ENCODE measurements at regions not wholly inside any gene's neighbourhood (a gene's known extent, or its start where the extent isn't known, plus 50 kb on each side); places are given as distances from the start of the nearest gene placed in this dataset.
"Not testable (repeated sequence)": the region's sequence is repeated elsewhere in the genome, so short reads cannot be mapped to it uniquely, and the experiment has no call there.

DNA sequence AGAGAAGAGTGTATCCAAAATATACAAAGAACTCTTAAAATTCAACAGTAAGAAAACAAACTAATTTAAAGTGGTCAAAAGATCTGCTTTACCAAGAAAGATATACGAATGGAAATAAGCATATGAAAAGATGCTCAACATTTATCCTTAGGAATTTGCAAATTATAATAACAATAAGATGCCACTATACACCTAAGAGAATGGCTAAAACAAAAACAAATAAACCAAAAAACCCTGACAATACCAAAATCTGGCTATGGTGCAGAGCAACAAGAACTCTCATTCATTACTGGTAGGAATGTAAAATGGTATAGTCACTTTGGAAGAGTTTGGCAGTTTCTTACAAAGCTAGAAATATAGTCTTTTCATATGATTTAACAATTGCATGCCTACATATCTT, 545.7 kb upstream of the AGA start:
- no peak for DNase-seq (ENCODE audit: extremely low spot score, insufficient read length, low read depth)
- no peak for FAIRE-seq

DNA sequence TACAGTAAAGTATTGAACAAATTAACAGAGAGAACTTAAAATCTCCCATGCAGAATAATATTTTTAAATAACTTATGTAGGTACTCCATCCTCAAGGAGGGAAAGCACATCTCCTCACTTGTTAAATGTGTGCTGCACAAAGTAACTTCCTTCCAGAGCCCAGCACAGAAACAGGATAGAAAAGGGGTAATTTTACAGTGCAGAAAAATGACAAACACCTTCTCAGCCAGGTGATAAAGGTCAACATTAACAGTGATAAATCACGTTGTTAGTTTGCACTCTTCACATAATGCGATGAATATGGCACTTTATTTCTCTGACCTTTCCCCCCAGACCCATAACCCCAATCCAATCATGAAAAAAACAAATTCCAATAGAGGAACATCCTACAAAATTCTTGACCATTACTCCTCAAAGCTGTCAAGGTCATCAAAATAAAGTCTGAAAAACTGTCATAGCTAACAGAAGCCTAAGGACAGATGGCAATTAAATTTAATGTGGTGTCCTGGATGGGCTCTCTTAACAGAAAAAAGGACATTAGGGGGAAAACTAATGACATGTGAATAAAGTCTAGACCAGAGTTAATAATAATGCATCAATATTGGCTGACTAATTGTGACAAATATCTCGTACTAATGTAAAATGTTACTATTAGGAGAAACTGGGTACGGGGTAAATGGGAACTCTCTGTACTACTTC, 547.4 kb upstream of the AGA start:
- DNase-seq (ENCODE audit: extremely low spot score, insufficient read length, low read depth) (no peak), FAIRE-seq (no peak)

DNA sequence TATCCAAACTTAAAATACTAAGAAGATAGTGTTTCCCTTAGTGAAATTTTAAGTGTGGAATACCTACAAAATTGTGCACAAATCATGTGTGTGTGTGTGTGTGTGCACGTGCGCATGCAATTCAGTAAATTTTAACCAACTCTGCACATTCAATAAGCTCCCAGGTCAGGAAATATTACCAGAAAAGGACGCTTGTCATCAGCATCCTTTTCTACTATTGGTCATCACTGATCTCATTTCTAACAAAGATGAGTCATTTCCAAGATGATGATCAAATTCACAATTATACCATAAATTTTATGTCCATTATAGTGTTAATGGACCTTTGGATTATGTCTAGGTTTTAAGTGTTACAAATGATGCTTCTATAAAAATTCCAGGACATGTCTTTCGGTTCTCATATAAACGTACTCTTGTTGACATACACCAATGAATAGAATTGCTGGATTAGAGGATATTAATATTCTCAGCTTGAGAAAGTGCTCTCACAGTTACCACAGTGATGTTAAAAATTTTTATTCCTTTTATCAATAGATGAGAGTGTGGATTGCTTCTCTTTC, 560.9 kb upstream of the AGA start:
- DNase-seq (ENCODE audit: extremely low spot score, insufficient read length, low read depth) (no peak), FAIRE-seq (no peak)

DNA sequence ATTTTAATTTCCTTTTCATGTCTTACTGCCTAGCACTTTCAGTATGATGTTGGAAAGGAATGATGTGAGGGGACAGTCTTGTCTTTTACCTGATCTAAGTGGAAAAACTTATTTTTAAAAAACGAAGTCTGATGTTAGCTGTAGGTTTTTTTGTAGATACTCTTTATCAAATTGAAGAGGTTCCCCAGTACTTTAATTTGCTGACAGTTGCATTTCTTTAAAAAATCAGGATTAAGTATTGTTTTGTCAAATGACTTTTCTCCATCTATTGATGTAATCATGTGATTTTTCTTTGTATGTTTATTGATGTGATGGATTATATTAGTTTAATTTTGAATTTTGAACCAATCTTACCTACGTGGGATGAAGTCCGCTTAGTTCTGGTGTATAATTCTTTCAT, 568.4 kb upstream of the AGA start:
- no peak for DNase-seq (ENCODE audit: extremely low spot score, insufficient read length, low read depth)
- no peak for FAIRE-seq

DNA sequence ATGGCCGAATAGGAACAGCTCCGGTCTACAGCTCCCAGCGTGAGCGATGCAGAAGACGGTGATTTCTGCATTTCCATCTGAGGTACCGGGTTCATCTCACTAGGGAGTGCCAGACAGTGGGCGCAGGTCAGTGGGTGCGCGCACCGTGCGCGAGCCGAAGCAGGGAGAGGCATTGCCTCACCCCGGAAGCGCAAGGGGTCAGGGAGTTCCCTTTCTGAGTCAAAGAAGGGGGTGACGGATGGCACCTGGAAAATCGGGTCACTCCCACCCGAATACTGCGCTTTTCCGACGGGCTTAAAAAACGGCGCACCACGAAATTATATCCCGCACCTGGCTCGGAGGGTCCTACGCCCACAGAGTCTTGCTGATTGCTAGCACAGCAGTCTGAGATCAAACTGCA, 572.8 kb upstream of the AGA start:
- not testable (repeated sequence) for FAIRE-seq; DNase-seq (ENCODE audit: extremely low spot score, insufficient read length, low read depth)

DNA sequence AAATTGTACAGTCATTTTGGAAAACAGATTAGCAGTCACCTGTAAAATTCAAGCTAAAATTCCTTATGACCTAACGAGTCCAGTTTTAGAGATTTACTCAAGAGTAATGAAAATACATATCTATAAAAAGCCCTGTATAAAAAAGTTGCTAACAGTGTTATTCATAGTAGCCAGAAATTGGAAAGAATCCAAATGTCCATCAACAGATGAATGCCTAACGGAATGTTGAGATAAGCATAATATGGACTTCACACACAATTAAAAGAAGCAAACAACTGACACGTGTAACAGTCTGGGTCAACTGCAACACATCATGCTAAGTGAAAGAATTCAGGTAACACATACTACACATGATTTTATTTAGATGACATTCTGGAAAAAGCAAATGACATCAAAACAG, 584.8 kb upstream of the AGA start:
- FAIRE-seq: no peak

DNA sequence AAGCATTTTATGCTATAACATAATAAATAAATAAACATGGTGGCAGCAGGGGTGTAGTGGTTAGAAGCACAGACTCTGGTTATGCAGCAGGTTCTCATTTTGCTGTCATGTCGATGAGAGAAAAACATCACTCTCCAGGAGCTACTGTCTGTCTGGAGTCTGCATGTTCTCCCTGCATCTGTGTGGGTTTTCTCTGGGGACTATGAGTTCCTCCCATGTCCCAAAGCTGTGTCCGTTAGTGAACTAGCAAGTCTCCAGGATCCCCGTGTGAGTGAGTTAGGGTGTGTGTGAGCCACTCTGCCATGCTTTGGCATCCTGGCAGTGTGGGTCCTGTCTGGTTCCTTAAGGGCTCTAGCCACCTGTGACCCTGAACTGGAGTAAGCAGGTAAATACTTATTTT, 585.6 kb upstream of the AGA start:
- DNase-seq (ENCODE audit: extremely low spot score, insufficient read length, low read depth): no peak

More for the DNA sequence above, 584.8 kb upstream of the AGA start:
- DNase-seq (ENCODE audit: extremely low spot score, insufficient read length, low read depth): no peak

DNA sequence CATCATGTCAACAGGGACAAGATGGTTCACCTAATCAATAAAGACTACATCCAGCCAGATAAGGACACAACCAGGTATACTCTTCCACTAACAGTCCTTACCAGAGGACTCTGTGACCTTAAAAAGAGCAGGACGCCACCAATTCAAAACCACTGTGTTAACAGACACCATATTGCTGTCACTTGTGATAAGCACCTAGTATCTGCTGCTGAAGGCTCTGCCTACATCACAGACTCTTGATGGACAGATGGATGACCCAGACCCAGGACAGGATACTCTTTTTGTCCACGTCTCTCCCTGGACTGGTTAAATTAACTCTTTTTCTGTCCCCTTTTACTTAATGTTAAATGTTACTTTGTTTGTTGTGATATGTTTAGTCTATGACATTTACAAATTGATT, 586.2 kb upstream of the AGA start:
- DNase-seq (ENCODE audit: extremely low spot score, insufficient read length, low read depth): no peak
- no peak for FAIRE-seq

More for the DNA sequence above, 585.6 kb upstream of the AGA start:
- FAIRE-seq: no peak

DNA sequence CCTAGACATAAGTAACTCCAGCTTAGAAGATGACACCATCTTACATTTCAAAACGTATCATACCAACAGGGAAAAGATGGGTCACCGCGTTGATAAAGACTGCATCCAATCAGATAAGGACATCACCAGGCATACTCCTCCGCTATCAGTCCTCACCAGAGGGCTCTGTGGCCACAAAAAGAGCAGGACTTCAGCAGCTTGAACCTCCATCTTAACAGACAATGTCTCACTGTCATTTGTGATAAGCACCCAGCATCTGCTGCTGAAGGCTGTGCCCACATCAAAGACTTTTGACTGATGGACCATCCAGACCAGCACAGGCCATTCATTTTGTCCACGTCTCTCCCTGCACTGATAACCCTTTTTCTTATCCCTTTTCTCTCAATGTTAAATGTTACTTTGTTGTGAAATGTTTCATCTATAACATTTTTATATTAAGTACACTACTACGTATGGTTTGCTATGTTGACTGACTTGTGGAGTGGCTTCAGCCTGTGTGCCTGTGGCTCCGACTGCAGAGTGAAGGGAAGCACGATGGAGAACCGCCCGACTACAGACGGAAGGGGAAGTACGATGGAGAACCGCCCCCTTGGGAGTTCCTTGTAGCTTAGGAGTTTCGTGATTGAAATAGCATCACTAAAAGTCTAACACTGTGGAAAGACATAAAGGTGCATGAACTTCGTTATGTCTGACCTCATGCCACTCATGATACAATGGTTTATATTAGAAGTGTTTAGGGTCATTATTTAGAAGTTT, 595.4 kb upstream of the AGA start:
- no peak for DNase-seq (ENCODE audit: extremely low spot score, insufficient read length, low read depth)
- FAIRE-seq: no peak

DNA sequence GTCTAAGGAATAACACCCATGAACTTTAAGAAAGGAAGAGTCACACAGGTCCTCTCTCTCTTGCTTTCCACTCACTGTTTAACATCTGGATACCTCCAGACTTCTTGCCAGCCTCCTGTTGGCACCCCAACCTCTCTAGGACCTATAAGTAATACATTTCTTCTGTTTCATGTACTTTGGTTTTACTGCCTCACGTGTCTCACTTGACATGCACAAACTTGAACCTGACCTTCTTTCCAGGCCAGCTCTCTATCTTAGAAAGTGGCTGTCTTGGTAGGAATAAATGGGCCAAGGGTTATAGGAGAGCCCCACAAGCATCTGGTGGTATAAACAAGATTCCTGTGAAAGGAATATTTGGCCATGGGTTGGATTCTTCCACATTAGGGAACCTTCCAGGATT, 614.8 kb upstream of the AGA start:
- DNase-seq (ENCODE audit: extremely low spot score, insufficient read length, low read depth) (no peak), FAIRE-seq (no peak)

DNA sequence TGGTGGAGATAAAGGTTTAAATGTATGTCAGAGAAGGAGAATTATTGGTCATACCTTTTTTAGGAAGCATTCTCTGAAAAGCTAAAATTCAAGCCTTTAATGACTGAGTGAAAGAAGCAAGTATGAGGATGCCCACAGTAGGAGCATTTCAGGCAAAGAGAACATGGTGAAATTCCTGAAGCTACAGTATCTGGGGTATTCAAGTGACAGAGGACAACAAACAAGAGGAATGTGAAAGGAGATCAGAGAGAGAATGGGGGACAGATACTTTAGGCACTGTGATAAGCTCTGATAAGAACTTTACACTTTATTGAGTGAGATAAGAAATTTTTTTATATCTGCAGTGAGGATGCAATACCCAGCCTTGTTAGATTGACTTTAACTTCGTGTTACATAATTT, 621.3 kb upstream of the AGA start:
- DNase-seq (ENCODE audit: extremely low spot score, insufficient read length, low read depth) (no peak), FAIRE-seq (no peak)

DNA sequence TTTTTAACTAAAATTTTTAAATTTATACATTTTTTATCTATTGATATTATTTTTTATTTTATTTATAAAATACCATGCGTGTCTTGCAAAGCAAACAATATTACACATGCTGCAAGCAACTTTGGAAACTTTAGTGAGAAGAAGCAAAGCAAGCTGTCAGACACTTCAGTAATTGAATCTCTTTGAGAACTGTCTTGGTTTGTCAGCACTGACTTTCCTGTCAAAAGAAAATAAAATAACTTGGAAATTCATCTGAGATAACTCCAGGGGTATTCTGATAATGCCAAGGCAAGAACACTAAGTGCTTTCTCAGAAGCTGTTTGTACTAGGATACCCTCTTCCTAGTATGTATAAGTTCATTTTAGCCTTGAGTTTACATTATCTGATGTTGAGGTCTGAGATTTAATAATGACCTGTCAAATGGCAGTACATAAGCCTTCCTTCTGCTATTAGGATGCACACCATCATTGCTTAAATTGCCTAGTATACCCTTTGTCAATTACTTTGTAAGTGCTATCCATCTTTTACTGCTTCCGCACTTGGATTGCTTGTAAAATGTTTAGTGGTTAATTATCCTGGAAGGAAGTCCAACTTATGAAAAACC, 624.2 kb upstream of the AGA start:
- DNase-seq (ENCODE audit: extremely low spot score, insufficient read length, low read depth): no peak
- FAIRE-seq: no peak

DNA sequence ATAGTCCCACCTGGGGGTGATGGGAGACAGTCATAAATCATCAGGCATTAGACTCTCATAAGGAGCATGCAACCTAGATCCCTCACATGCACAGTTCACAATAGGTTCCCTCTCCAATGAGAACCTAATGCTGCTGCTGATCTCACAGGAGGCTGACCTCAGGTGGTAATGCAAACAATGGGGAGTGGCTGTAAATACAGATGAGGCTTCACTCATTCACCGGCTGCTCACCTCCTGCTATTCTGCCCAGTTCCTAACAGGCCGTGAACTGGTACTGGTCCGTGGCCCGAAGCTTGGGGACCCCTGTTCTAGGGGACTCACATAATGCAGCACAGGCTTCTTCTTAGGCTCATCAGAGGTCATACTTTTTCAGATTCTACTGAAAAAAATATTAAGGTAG, 625.9 kb upstream of the AGA start:
- DNase-seq (ENCODE audit: extremely low spot score, insufficient read length, low read depth): no peak
- no peak for FAIRE-seq

DNA sequence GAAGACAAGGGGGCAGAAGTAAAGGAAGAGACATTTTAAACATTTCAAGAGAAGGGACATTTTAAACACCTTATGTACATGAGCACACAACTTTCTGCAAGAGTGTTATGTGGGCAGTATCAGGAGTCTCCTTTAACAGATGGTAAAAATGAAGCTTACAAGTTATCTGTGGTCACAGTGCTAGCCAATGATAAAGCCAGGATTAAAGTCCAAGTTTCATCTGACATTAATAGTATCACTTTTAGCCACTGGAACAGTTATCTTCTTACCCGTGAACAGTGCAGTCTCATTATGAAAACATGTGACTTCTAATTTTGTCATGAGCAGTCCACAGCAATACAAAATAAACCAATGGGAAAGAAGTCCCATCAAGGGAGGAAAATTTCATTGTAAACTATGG, 627.9 kb upstream of the AGA start:
- FAIRE-seq: no peak
- no peak for DNase-seq (ENCODE audit: extremely low spot score, insufficient read length, low read depth)

DNA sequence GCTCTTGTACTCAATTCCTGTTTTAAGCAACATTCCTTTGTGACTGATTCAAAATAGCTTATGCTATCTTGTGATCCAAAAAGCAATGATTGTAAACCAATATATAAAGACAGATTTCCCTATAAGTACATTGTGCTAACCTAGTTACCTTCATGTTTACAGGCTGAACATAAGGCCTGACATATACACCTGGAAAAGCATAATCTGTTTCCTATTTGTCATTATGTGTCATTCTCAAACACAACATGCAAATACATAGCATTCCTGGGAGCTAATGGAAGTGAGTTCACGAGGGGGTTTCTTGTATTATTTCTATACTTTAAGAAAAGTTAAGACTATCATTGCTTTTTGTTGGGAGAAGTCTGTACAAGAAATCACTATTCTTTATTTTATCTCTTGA, 638.1 kb upstream of the AGA start:
- no peak for DNase-seq (ENCODE audit: extremely low spot score, insufficient read length, low read depth)
- no peak for FAIRE-seq

DNA sequence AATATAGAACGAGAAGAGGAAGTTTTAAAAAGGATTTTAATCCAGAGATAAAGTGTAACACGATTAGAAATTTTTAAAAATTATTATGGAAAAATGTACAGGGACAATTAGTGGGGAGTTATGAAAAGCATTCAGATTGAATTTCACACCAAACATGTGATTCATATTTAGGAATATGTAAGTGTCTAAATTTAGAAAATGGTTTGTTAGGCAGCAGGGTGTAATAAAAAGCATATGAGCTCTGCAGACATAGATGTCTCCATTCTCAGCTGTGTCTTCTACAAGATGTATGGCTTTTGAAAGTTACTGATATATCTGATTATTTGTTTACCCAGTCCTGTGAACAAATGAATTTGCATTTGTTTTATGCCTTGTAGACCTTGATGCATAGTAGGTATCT, 638.9 kb upstream of the AGA start:
- DNase-seq (ENCODE audit: extremely low spot score, insufficient read length, low read depth) (no peak), FAIRE-seq (no peak)

DNA sequence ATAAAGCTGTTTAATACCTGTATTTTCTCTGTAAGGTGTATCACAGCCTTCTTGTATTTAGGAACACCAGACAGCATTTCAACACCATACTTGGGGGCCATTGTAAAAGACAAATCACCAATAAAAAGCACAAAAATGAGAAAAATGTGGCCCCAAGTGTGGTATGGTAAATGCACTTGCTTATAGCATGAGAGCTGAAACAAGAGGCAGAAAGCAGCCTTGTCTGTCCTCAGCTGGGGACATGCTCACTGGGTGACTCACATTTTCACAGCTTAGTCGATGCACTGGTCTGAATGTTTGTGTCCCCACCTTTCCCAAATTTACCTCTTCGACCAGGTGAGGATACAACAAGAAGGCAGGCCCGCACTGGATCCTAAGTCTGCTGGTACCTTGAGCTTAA, 639.7 kb upstream of the AGA start:
- DNase-seq (ENCODE audit: extremely low spot score, insufficient read length, low read depth): no peak
- no peak for FAIRE-seq

DNA sequence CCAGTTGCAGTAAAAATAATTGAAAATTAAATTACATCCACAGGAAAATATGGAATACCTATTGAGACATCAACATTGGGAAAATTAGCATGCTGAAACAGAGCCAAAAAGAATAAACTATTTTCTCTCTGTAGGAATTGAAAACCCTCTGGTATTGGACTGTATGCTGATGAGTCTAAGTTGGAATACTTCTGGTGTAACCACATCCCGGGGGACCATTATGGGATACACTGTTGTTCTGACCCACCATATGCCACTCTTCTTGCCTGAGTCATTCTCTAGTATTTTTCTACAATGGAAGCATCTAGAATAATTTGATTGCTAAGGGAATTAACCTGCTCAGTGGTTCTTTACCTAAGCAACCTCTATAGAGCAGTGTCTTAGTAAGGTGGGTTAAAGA, 640.7 kb upstream of the AGA start:
- no peak for DNase-seq (ENCODE audit: extremely low spot score, insufficient read length, low read depth)
- FAIRE-seq: no peak

DNA sequence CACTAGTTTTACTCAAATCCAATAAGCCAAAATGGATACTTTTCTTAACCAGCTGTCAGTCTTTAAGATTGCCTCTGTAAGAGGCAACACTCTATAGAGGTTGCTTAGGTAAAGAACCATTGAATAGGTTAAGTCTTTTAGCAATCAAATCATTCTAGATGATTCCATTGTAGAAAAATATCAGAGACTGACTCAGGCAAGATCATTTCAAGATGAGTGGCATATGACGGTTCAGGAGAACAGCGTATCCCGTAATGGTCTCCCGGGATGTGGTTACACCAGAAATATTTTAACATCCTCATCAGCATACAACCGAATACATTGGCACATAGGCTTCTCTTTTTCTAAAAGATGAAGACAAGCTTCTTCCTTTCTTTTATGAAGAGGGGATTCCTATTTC, 641.7 kb upstream of the AGA start:
- DNase-seq (ENCODE audit: extremely low spot score, insufficient read length, low read depth) (no peak), FAIRE-seq (no peak)

DNA sequence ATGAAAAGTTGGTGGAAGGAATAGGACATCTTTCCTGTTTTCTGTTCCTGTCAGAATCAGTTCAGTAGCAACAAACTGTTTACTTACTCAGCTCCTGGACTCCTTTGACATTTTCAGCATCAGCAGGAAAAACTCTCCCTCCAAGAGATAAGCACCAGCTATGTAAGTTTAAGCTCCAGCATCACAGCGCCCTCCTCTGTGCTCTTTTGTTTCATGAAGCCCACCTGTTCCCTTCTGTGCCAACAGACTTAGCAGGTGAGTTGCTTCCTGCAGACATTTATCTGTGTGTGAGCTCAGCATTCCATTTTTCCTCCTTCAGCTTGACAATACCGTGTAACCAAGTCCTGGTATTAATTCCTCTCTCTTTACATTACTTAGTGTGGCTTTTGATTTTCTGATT, 644.1 kb upstream of the AGA start:
- no peak for FAIRE-seq
- no peak for DNase-seq (ENCODE audit: extremely low spot score, insufficient read length, low read depth)
